ENCODE measurements at regions not wholly inside any gene's neighbourhood (a gene's known extent, or its start where the extent isn't known, plus 50 kb on each side); places are given as distances from the start of the nearest gene placed in this dataset.
A peak's percentile ranks its signal among the peaks of the same experiment; 100 is the strongest.

- Histone ChIP-seq H3K18ac (ENCODE audit: extremely low read depth, low read length) (no peak overlapping the region), H2BK15ac (ENCODE audit: low read length) (no peak overlapping the region), H2AK5ac (ENCODE audit: low read depth, low read length) (no peak overlapping the region), H2BK20ac (ENCODE audit: low read length) (no peak overlapping the region), H3K4me2 (ENCODE audit: insufficient read depth in 1 of 2, low read depth in 2 of 2, low read length in 2 of 2) (no peak overlapping the region), H3K14ac (ENCODE audit: insufficient read length) (no peak overlapping the region), H4K20me1 (replicated peaks in 1 of 2; ENCODE audit: control insufficient read depth in 1 of 2, insufficient read depth in 2 of 2, low read length in 2 of 2) (no peaks in the 10 kb centered on the region), H3K27ac (ENCODE audit: low read depth, low read length) (no peak overlapping the region), H2BK5ac (ENCODE audit: low read depth, low read length) (no peak overlapping the region), H2BK120ac (replicated peaks; ENCODE audit: low read depth, low read length) (no peak overlapping the region), H3K9me3 (ENCODE audit: insufficient read depth in 2 of 2, low read depth in 1 of 2, low read length in 1 of 2) (no peaks in the 10 kb centered on the region), H3K23ac (ENCODE audit: insufficient read length) (no peak overlapping the region), H3K4me3 (ENCODE audit: extremely low read depth in 1 of 4, insufficient read depth in 2 of 4, low read depth in 3 of 4, low read length in 4 of 4) (no peak overlapping the region), H3K23me2 (ENCODE audit: low read depth, low read length) (no peaks in the 10 kb centered on the region), H3K79me1 (ENCODE audit: low read depth, low read length) (no peaks in the 10 kb centered on the region), H2AFZ (ENCODE audit: low read length) (peak overlapping the region; percentile 71; the same call in 1 of the 2 replicates), H4K91ac (replicated peaks; ENCODE audit: insufficient read length, low read length) (no peak overlapping the region), H3K27me3 (replicated peaks in 1 of 4; ENCODE audit: control insufficient read depth in 3 of 4, extremely low read depth in 1 of 4, insufficient read depth in 3 of 4, low read length in 3 of 4) (no peaks in the 10 kb centered on the region), H3K4ac (replicated peaks; ENCODE audit: insufficient read length, low read depth, low read length) (no peak overlapping the region), H4K8ac (ENCODE audit: extremely low read depth, insufficient read depth, low read length) (no peak overlapping the region), H3K9ac (replicated peaks in 1 of 4; ENCODE audit: extremely low read depth in 1 of 4, low read depth in 3 of 4, low read length in 3 of 4) (0 out of 7 replicates have a peak overlapping the region, but pooled peaks of 1 of the 4 experiments have one; percentile 8), H3K79me2 (ENCODE audit: control insufficient read depth in 1 of 2, insufficient read depth in 2 of 2, low read length in 2 of 2) (no peaks in the 10 kb centered on the region), H4K5ac (ENCODE audit: insufficient read length, low read depth, low read length) (no peak overlapping the region), H3K36me3 (ENCODE audit: control insufficient read depth in 2 of 4, insufficient read depth in 4 of 4, low read length in 3 of 4) (no peaks in the 10 kb centered on the region), H2BK12ac (ENCODE audit: low read depth, low read length) (no peak overlapping the region), H3K56ac (replicated peaks; ENCODE audit: insufficient read length, low read depth, low read length) (no peak overlapping the region), H3K4me1 (replicated peaks in 1 of 4; ENCODE audit: control insufficient read depth in 3 of 4, insufficient read depth in 4 of 4, low read length in 3 of 4) (no peaks in the 10 kb centered on the region)
- WGBS, 2 experiments (ENCODE audit: extremely low coverage in 1 of 2, insufficient coverage in 1 of 2, insufficient read length in 1 of 2, insufficient replicate concordance in 2 of 2, low coverage in 1 of 2, low lambda C conversion rate in 2 of 2, missing lambda C conversion rate in 1 of 2), result 89% methylated on average over 6 of the region's 6 CpGs; no CpG with 5 or more reads in 1 of the 2 experiments
- FAIRE-seq (no peak), DNase-seq (ENCODE audit: low read depth in 1 of 2, low spot score in 2 of 2) (no peak)
- ChIA-PET CTCF (ENCODE audit: partially characterized antibody) (interaction anchor here (2.2 to 2.8 kb wide), 3 partner anchors 9 to 35 kb away, joined by 5 to 18 read pairs (median 6); no protein-coding TSS in a partner anchor), POLR2A (ENCODE audit: partially characterized antibody) (no interaction called here)
- no peak for TF ChIP-seq CBX5 (IDR thresholded peaks at IDR 0.05; ENCODE audit: low read depth, low read length)
- TF ChIP-seq CBX8 (IDR thresholded peaks at IDR 0.05; ENCODE audit: borderline replicate concordance, low read depth, low read length), result no peak
- no peak for TF ChIP-seq SIN3A (conservative IDR thresholded peaks at IDR 0.05 in 1 of 2, IDR thresholded peaks at IDR 0.05 in 1 of 2; ENCODE audit: low read depth in 1 of 2, low read length in 2 of 2)
- TF ChIP-seq RXRA (IDR thresholded peaks at IDR 0.05; ENCODE audit: insufficient read depth, low read depth, low read length), result no peak
- TF ChIP-seq CREB1 (IDR thresholded peaks at IDR 0.05), result no peak
- TF ChIP-seq ASH2L (IDR thresholded peaks at IDR 0.05; ENCODE audit: low read length), result no peak
- TF ChIP-seq CHD2 (IDR thresholded peaks at IDR 0.05; ENCODE audit: low read length), result no peak
- no peak for TF ChIP-seq SIX5 (IDR thresholded peaks at IDR 0.05; ENCODE audit: low read depth, low read length)
- no peak for TF ChIP-seq SRF (IDR thresholded peaks at IDR 0.05; ENCODE audit: low read depth, low read length)
- TF ChIP-seq RBBP5 (IDR thresholded peaks at IDR 0.05; ENCODE audit: borderline replicate concordance, low read depth, low read length), result no peak
These were observed 134.1 kb downstream of the NUDT12 start for GRCh38 chr5:103428411-103428871.
